PC-9 (cell line): ENCODE measurements at regions not wholly inside any gene's neighbourhood (a gene's known extent, or its start where the extent isn't known, plus 50 kb on each side); places are given as distances from the start of the nearest gene placed in this dataset.

Experiments
- BruUV-seq: library from RNA; stranded (reverse); fragments of 400-500 nt; replicated peaks from 2 replicates; lab custom pipeline; 2021; lab: Mats Ljungman, UMichigan
- CTCF ChIA-PET: fragments of 300-600 bp; sonication (Branson Sonifier 250); formaldehyde crosslinking; loops from one replicate; lab custom pipeline; 2022; ENCODE audit warnings: antibody characterized with exemption; lab: Charles Lee
- POLR2A ChIA-PET: fragments of 300-600 bp; sonication (Branson Sonifier 250); formaldehyde crosslinking; loops from one replicate; lab custom pipeline; 2022; ENCODE audit warnings: antibody characterized with exemption; ENCODE audit not compliant: unreplicated experiment; lab: Charles Lee
- DNase-seq, 2 experiments: peaks; one replicate each; pipeline versions ENCODE4 v3.0.0 to v3.0.0-alpha.2; 2015 to 2022; ENCODE audit warnings: mixed read lengths in 1 of 2
- H2AFZ ChIP-seq: fragments of 200-600 bp; sonication (generic); 2 replicates; pipeline ENCODE4 v1.8.1; 2017; ENCODE audit warnings: antibody characterized with exemption
- H3F3A ChIP-seq: fragments of 200-600 bp; sonication (generic); 2 replicates; pipeline ENCODE4 v1.8.1; 2017; ENCODE audit warnings: antibody characterized with exemption, mild to moderate bottlenecking, low read depth; ENCODE audit not compliant: insufficient read depth
- H3K27ac ChIP-seq: fragments of 200-600 bp; sonication (generic); 2 replicates; pipeline ENCODE4 v1.6.1; 2016; ENCODE audit warnings: mixed run types
- H3K27me3 ChIP-seq: fragments of 200-600 bp; sonication (generic); 2 replicates; pipeline ENCODE4 v1.6.1; 2016; ENCODE audit warnings: low read depth, mixed run types; ENCODE audit not compliant: insufficient read depth
- H3K36me3 ChIP-seq: fragments of 200-600 bp; sonication (generic); 2 replicates; pipeline ENCODE4 v1.6.1; 2016; ENCODE audit warnings: low read depth, mixed run types
- H3K4me1 ChIP-seq: fragments of 200-600 bp; sonication (generic); replicated peaks from 2 replicates; pipeline ENCODE4 v1.6.1; 2016; ENCODE audit warnings: mixed run types; ENCODE audit not compliant: insufficient read depth
- H3K4me2 ChIP-seq: fragments of 200-600 bp; sonication (generic); 2 replicates; pipeline ENCODE4 v1.6.1; 2017; ENCODE audit warnings: mixed run types
- H3K4me3 ChIP-seq: fragments of 200-600 bp; sonication (generic); 2 replicates; pipeline ENCODE4 v1.6.1; 2016; ENCODE audit warnings: mixed run types
- H3K79me2 ChIP-seq: fragments of 200-600 bp; sonication (generic); 2 replicates; pipeline ENCODE4 v1.6.1; 2017; ENCODE audit warnings: low read depth, mixed run types
- H3K9me2 ChIP-seq: fragments of 200-600 bp; sonication (generic); 2 replicates; pipeline ENCODE4 v1.8.1; 2017; ENCODE audit warnings: mild to moderate bottlenecking; ENCODE audit not compliant: insufficient read depth
- H3K9me3 ChIP-seq: fragments of 200-600 bp; sonication (generic); 2 replicates; pipeline ENCODE4 v1.8.1; 2016; ENCODE audit warnings: low read depth; ENCODE audit not compliant: insufficient read depth
- H4K20me1 ChIP-seq: fragments of 200-600 bp; sonication (generic); 2 replicates; pipeline ENCODE4 v1.8.1; 2017; ENCODE audit not compliant: insufficient read depth
- CTCF ChIP-seq: fragments of 200-600 bp; sonication (generic); conservative IDR thresholded peaks from 2 replicates; pipeline ENCODE4 v1.6.1; 2017; ENCODE audit warnings: mixed run types, antibody characterized with exemption, mild to moderate bottlenecking, moderate library complexity
- EZH2 ChIP-seq: fragments of 200-600 bp; sonication (generic); IDR thresholded peaks from 2 replicates; pipeline ENCODE4 v1.8.0; 2017; ENCODE audit warnings: antibody characterized with exemption, low read depth
- intact Hi-C: fragments of 100-400 bp; cut with micrococcal nuclease; formaldehyde crosslinking; loops from one replicate; pipeline ENCODE4 v1.10.0; 2022; ENCODE audit not compliant: unreplicated experiment

DNA sequence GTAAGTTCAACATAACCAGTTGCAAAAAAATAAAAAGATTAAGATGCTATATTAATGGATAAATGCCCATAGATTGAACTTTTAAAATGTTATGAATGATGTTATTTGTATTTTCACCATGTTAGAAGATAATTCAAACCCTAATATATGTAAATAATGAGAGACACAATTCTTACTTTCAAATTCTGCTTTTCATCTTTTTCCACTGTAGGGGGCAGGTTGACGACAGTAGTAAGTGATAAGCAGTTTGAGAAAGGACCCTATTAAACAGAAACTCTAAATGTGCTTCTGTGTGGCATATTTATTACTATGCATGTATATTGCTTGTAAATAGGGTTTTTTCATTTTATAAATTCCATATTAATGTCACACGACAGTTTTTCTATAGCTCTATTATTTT is 591.1 kb downstream of the SEMA5A start:
- CTCF ChIA-PET: interaction anchor here (0.7 kb wide), 1 partner anchor 10 kb away, joined by 3 read pairs; no protein-coding TSS in a partner anchor

DNA sequence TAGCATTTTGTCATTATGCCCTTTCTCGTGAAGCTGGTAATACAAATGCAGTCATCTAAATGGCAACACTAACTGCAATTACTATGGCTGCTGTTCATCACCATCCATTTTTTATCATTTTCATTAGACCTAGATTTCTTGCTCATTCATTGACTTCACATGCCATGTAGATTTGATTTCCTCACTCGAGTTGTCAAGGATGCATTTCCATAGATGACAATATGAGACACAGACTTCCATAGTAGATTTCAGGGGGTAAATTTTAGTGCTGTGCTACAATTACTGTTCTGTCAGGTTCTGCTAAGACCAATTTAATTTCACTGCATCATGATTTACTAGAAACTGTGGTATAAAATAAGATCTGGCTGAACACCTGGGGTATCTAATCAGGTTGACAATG is 589.2 kb downstream of the SEMA5A start:
- no TSS peak for BruUV-seq
- H3F3A ChIP-seq: no peaks in the 10 kb centered on the region
- no peak overlapping the region for H3K4me2 ChIP-seq
- no peaks in the 10 kb centered on the region for H4K20me1 ChIP-seq
- H3K27me3 ChIP-seq: no peaks in the 10 kb centered on the region
- TF ChIP-seq CTCF: no peak
- no peak for TF ChIP-seq EZH2
- no peak overlapping the region for H2AFZ ChIP-seq
- H3K9me3 ChIP-seq: no peaks in the 10 kb centered on the region
- ChIA-PET CTCF (no interaction called here), POLR2A (no interaction called here)
- H3K9me2 ChIP-seq: no peaks in the 10 kb centered on the region
- no peaks in the 10 kb centered on the region for H3K36me3 ChIP-seq
- intact Hi-C loops: no loop called here
- no peak overlapping the region for H3K27ac ChIP-seq
- H3K4me3 ChIP-seq: no peak overlapping the region
- DNase-seq: no peak
- no peaks in the 10 kb centered on the region for H3K79me2 ChIP-seq
- no peaks in the 10 kb centered on the region for H3K4me1 ChIP-seq

More for the DNA sequence above, 591.1 kb downstream of the SEMA5A start:
- H3K36me3 ChIP-seq: no peaks in the 10 kb centered on the region
- no peaks in the 10 kb centered on the region for H4K20me1 ChIP-seq
- no peak overlapping the region for H3K4me3 ChIP-seq
- DNase-seq: no peak
- intact Hi-C loops: no loop called here
- POLR2A ChIA-PET: no interaction called here
- no peaks in the 10 kb centered on the region for H3K27me3 ChIP-seq
- no peaks in the 10 kb centered on the region for H3F3A ChIP-seq
- no peaks in the 10 kb centered on the region for H3K9me2 ChIP-seq
- H3K4me2 ChIP-seq: no peak overlapping the region
- BruUV-seq: no TSS peak
- H3K79me2 ChIP-seq: no peaks in the 10 kb centered on the region
- TF ChIP-seq CTCF (0 out of 2 replicates have a peak, but pooled peaks have one; percentile 20), EZH2 (no peak)
- H3K27ac ChIP-seq: no peak overlapping the region
- no peak overlapping the region for H2AFZ ChIP-seq
- no peaks in the 10 kb centered on the region for H3K9me3 ChIP-seq
- no peaks in the 10 kb centered on the region for H3K4me1 ChIP-seq

- POLR2A ChIA-PET: no interaction called here
- BruUV-seq: no TSS peak
- Histone ChIP-seq H3K27me3 (no peaks in the 10 kb centered on the region), H4K20me1 (no peaks in the 10 kb centered on the region), H3K79me2 (no peaks in the 10 kb centered on the region), H3K9me2 (no peaks in the 10 kb centered on the region), H3K36me3 (no peaks in the 10 kb centered on the region), H2AFZ (no peak overlapping the region), H3K4me3 (no peak overlapping the region), H3K4me1 (no peaks in the 10 kb centered on the region), H3K9me3 (no peaks in the 10 kb centered on the region), H3F3A (no peaks in the 10 kb centered on the region), H3K27ac (no peak overlapping the region), H3K4me2 (no peak overlapping the region)
- TF ChIP-seq CTCF: no peak
- no peak for TF ChIP-seq EZH2
- no peak for DNase-seq
- intact Hi-C loops: no loop called here
- CTCF ChIA-PET: no interaction called here
These were observed 587.3 kb downstream of the SEMA5A start for GRCh38 chr5:8958602-8959001.
